KMS-11 (cell line): ENCODE measurements at regions not wholly inside any gene's neighbourhood (a gene's known extent, or its start where the extent isn't known, plus 50 kb on each side); places are given as distances from the start of the nearest gene placed in this dataset.

Experiments used
- H2AFZ ChIP-seq: fragments of 200-600 bp; sonication (generic); 2 replicates; pipeline ENCODE4 v1.6.1; 2016; ENCODE audit warnings: antibody characterized with exemption, mixed run types, low read depth
- H3K27ac ChIP-seq: fragments of 200-600 bp; sonication (generic); 2 replicates; pipeline ENCODE4 v1.6.1; 2016; ENCODE audit warnings: mild to moderate bottlenecking, mixed run types
- H3K27me3 ChIP-seq: fragments of 200-600 bp; sonication (generic); 2 replicates; pipeline ENCODE4 v1.6.1; 2017; ENCODE audit warnings: mild to moderate bottlenecking, low read depth, mixed run types, moderate library complexity; ENCODE audit not compliant: insufficient read depth
- H3K36me3 ChIP-seq: fragments of 200-600 bp; sonication (generic); 2 replicates; pipeline ENCODE4 v1.6.1; 2017; ENCODE audit warnings: mild to moderate bottlenecking, mixed run types; ENCODE audit not compliant: insufficient read depth
- H3K4me1 ChIP-seq: fragments of 200-600 bp; sonication (generic); 2 replicates; pipeline ENCODE4 v1.6.1; 2016; ENCODE audit warnings: mild to moderate bottlenecking, low read depth, mixed run types; ENCODE audit not compliant: poor library complexity, severe bottlenecking
- H3K4me2 ChIP-seq: fragments of 200-600 bp; sonication (generic); 2 replicates; pipeline ENCODE4 v1.7.0; 2016; ENCODE audit warnings: mild to moderate bottlenecking, mixed run types
- H3K4me3 ChIP-seq: fragments of 200-600 bp; sonication (generic); IDR thresholded peaks from 2 replicates; pipeline ENCODE4 v1.6.1; 2017; ENCODE audit warnings: low read depth, low read length, mixed read lengths; ENCODE audit not compliant: insufficient read depth
- H3K79me2 ChIP-seq: fragments of 200-600 bp; sonication (generic); 2 replicates; pipeline ENCODE4 v1.6.1; 2016; ENCODE audit warnings: low read depth, mixed run types; ENCODE audit not compliant: insufficient read depth
- H3K9ac ChIP-seq: fragments of 200-600 bp; sonication (generic); 2 replicates; pipeline ENCODE4 v1.6.1; 2016; ENCODE audit warnings: mild to moderate bottlenecking, mixed run types
- H4K20me1 ChIP-seq: fragments of 200-600 bp; sonication (generic); 2 replicates; pipeline ENCODE4 v1.6.1; 2016; ENCODE audit warnings: mild to moderate bottlenecking, mixed run types; ENCODE audit not compliant: insufficient read depth
- CTCF ChIP-seq: fragments of 200-600 bp; sonication (generic); conservative IDR thresholded peaks from 2 replicates; pipeline ENCODE4 v1.6.1; 2017; ENCODE audit warnings: low read depth, mild to moderate bottlenecking, antibody characterized with exemption, low read length, moderate library complexity, mixed read lengths

GRCh38 chr2:194603429-194603828 is 1053.6 kb upstream of the SLC39A10 start:
- H3K4me3 ChIP-seq = no peak overlapping the region
- no peak overlapping the region for H3K27ac ChIP-seq
- no peak for TF ChIP-seq CTCF
- H3K4me1 ChIP-seq = peaks cover 18% of the 10 kb centered on the region
- H3K79me2 ChIP-seq = no peaks in the 10 kb centered on the region
- H3K9ac ChIP-seq = no peak overlapping the region
- no peaks in the 10 kb centered on the region for H3K36me3 ChIP-seq
- no peaks in the 10 kb centered on the region for H3K27me3 ChIP-seq
- no peak overlapping the region for H3K4me2 ChIP-seq
- no peaks in the 10 kb centered on the region for H4K20me1 ChIP-seq
- H2AFZ ChIP-seq = no peak overlapping the region

GRCh38 chr2:194602750-194603149 is 1054.3 kb upstream of the SLC39A10 start:
- Histone ChIP-seq H3K4me3 (no peak overlapping the region), H3K9ac (no peak overlapping the region), H3K4me2 (no peak overlapping the region)

GRCh38 chr2:194591192-194591591 is 1065.8 kb upstream of the SLC39A10 start:
- H3K4me2 ChIP-seq = no peak overlapping the region
- peaks cover 7% of the 10 kb centered on the region for H3K4me1 ChIP-seq
- no peak overlapping the region for H2AFZ ChIP-seq
- H3K79me2 ChIP-seq = no peaks in the 10 kb centered on the region
- no peak overlapping the region for H3K9ac ChIP-seq
- no peak for TF ChIP-seq CTCF
- H3K27me3 ChIP-seq = no peaks in the 10 kb centered on the region
- no peaks in the 10 kb centered on the region for H4K20me1 ChIP-seq
- no peaks in the 10 kb centered on the region for H3K36me3 ChIP-seq
- no peak overlapping the region for H3K4me3 ChIP-seq
- H3K27ac ChIP-seq = no peak overlapping the region

More at GRCh38 chr2:194602750-194603149, 1054.3 kb upstream of the SLC39A10 start:
- TF ChIP-seq CTCF = no peak
- Histone ChIP-seq H2AFZ (no peak overlapping the region), H3K36me3 (no peaks in the 10 kb centered on the region), H3K27me3 (no peaks in the 10 kb centered on the region), H3K27ac (no peak overlapping the region), H4K20me1 (no peaks in the 10 kb centered on the region), H3K79me2 (no peaks in the 10 kb centered on the region), H3K4me1 (peaks cover 17% of the 10 kb centered on the region)

GRCh38 chr2:194587739-194588270 is 1069.2 kb upstream of the SLC39A10 start:
- Histone ChIP-seq H3K36me3 (no peaks in the 10 kb centered on the region), H2AFZ (no peak overlapping the region), H3K4me1 (peaks cover 7% of the 10 kb centered on the region), H3K27me3 (no peaks in the 10 kb centered on the region), H4K20me1 (no peaks in the 10 kb centered on the region), H3K4me3 (no peak overlapping the region), H3K4me2 (no peak overlapping the region), H3K27ac (no peak overlapping the region), H3K79me2 (no peaks in the 10 kb centered on the region), H3K9ac (no peak overlapping the region)
- no peak for TF ChIP-seq CTCF
